ENCODE measurements at regions not wholly inside any gene's neighbourhood (a gene's known extent, or its start where the extent isn't known, plus 50 kb on each side); places are given as distances from the start of the nearest gene placed in this dataset.

- TF ChIP-seq CTCF (IDR thresholded peaks at IDR 0.05; ENCODE audit: low read length) (no peak), EZH2 (IDR thresholded peaks at IDR 0.05; ENCODE audit: borderline replicate concordance, low read length) (no peak)
Measured at GRCh38 chr7:38330039-38330438, 56.6 kb upstream of the TARP start.

Measured in OCI-LY1 (cell line).